GM20000 (cell line): ENCODE measurements at regions not wholly inside any gene's neighbourhood (a gene's known extent, or its start where the extent isn't known, plus 50 kb on each side); places are given as distances from the start of the nearest gene placed in this dataset.

Experiments used
- DNase-seq: peaks from one replicate; pipeline ENCODE4 v3.0.0; 2012; ENCODE audit warnings: low spot score
- TF ChIP-seq, protein P1 (sequence below): IDR thresholded peaks from 2 replicates; pipeline ENCODE4 v1.5.1; 2012; ENCODE audit warnings: mild to moderate bottlenecking, control low read depth; ENCODE audit errors: extremely low read depth, missing control alignments

DNA sequence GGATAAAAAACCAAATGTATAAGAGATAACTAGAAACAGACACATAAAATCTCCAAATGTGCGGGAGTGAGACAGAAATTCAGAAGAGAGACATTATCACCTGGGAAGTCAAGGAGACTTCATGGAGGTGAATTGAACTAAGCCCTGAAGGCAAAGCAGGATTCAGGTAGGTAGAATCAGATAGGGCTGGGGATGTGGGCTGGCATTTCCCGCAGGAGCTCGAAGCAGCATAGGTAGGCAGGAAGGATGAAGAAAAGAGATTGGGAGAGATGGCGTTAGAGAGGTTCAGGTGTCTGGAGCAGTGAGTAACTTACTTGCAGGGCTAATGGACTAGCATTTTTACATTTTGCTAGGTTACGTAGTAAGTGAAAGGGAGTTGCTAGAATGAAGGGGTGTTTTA, 58.2 kb upstream of the NRP1 start:
- TF ChIP-seq, protein P1, sequence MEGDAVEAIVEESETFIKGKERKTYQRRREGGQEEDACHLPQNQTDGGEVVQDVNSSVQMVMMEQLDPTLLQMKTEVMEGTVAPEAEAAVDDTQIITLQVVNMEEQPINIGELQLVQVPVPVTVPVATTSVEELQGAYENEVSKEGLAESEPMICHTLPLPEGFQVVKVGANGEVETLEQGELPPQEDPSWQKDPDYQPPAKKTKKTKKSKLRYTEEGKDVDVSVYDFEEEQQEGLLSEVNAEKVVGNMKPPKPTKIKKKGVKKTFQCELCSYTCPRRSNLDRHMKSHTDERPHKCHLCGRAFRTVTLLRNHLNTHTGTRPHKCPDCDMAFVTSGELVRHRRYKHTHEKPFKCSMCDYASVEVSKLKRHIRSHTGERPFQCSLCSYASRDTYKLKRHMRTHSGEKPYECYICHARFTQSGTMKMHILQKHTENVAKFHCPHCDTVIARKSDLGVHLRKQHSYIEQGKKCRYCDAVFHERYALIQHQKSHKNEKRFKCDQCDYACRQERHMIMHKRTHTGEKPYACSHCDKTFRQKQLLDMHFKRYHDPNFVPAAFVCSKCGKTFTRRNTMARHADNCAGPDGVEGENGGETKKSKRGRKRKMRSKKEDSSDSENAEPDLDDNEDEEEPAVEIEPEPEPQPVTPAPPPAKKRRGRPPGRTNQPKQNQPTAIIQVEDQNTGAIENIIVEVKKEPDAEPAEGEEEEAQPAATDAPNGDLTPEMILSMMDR: no peak
- no peak for DNase-seq

DNA sequence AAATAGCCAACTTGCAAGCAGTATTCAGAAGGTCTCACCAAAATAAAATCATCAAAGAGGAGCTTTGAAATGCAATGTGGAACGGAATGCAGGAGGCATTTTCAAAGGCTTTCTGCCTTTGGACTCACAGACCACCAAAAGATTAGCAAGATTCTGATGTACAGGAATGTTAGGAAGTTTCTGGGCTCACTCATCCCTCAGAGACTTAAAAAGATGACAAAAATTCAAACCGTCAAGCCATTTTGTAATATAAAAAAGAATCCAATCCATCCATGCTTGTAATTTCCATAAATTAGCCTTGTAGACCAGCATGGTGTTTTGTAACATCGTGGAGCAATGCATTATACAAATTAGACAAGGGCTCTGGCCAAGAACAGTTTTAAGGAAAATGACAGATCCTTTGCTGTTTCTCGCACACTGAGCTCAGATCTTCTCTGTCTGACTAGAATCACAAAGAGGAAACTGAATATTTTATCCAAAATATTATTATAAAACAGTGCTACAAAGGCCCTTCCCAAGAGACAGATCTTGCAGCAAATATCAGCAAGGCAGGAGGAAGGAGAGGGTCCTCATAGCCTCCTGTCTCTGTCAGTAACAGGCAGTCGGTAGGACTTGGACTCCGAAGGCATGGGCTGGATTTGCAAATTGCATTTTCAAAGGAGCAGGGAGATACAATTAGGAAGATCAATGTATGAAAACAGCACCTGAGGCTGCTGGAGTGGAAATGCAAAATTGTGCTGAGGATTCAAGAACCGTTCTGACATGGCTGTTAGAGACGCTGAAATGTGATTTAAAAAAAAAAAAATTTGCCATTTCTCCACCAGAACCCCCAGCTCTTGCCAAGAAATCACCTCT, 57.4 kb upstream of the NRP1 start:
- TF ChIP-seq, protein P1: no peak
- DNase-seq: no peak

DNA sequence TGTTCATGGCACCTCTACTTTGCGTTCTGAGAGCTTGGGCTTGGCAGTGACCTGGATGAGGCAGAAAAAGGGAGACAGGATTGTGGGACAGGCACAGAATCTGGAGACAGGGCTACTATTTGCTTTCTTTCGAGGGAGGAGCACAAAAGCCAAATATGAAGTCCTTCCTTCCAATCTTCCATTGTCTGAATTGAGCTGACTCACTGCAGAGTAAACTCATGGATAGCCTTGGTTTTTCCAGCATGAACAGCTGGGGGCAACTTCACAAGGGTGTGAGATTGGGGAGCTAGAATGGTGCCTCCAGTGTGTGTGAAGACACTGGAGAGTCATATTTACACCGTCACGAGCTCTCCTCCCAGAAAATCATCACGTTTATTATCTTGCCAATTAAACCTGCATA, 55.6 kb upstream of the NRP1 start:
- DNase-seq: no peak
- TF ChIP-seq, protein P1: no peak

DNA sequence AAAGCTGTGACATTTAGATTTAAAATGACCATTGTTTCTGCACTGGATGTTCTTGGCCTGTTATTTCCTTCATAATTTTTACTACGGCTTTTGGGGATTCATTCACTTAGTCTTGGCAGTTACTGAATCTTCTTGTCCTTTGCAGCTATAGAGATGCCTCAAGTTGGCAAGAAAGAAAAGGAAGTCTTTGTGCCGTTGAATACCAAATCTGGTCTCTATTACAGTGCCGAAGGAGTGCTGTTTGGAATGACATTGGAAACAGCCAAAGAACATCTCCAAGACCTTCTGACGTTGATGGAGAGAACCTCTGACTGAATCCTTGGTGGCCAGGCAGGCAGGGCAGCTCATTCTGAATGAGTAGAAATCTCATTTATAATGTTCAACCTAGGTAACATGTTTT, 54.3 kb upstream of the NRP1 start:
- TF ChIP-seq, protein P1: no peak
- DNase-seq: no peak

DNA sequence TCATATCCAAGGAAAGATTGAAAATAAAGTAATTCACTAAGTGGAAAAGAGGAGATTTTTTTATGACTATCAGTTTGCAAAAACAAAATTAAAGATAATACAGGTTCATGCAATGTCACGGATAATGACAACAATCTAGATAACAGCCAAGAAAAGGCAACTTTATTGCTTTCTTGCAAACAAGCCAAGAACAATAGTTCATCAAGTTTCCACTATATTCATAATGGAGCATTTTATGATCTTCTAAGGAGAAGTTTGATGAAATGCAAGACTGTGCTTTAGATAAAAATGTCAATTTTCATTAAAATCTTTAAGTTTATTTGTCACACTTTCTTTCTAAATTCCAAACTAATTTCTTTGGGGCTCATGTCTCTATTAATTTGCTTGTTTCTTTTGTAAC, 53.9 kb upstream of the NRP1 start:
- TF ChIP-seq, protein P1: no peak
- DNase-seq: no peak

DNA sequence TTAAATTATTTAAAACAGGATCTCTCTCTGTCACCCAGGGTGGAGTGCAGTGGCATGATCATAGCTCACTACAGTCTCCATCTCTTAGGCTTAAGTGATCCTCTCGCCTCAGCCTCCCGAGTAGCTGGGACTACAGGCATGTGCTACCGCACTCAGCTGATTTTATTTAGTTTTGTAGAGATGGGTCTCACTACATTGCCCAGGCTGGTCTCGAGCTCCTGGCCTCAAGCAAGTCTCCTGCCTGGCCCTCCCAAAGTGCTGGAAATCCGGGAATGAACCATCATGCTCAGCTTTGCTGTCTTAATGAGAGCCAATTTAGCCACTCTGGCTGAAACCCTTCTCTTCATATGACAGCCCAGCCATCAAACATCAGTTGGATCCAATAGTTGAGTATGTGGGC, 53.3 kb upstream of the NRP1 start:
- TF ChIP-seq, protein P1: no peak
- DNase-seq: no peak

DNA sequence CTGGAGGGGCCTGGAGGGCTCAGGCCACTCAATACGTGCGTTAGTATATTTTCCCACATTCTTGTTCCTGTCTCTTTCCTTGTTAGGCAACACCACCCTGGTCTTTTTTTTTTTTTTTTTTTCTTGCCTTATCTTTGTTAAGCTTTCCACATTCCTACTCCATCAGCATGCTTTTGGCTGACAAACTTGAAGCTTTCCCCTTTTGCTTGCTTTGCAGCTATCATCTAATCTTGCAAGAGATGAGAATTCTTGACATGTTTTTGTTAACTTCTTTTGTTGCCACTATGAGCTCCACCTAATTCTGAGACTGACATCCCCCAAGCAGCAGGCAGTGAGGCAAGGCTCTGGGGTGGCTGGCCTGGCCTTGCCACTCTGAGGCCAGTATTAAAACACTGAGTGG, 52.5 kb upstream of the NRP1 start:
- TF ChIP-seq, protein P1: no peak
- no peak for DNase-seq
